ENCODE measurements at regions not wholly inside any gene's neighbourhood (a gene's known extent, or its start where the extent isn't known, plus 50 kb on each side); places are given as distances from the start of the nearest gene placed in this dataset.

- Mint-ChIP-seq H3K27ac (ENCODE audit: unreplicated experiment) (no peak overlapping the region), H3K4me1 (ENCODE audit: low read depth) (peaks cover 17% of the 10 kb centered on the region), H3K9me3 (ENCODE audit: low read depth) (no peaks in the 10 kb centered on the region), H3K4me3 (ENCODE audit: unreplicated experiment) (no peak overlapping the region), H3K36me3 (ENCODE audit: low read depth) (no peaks in the 10 kb centered on the region), H3K27me3 (ENCODE audit: low read depth) (peaks cover 4% of the 10 kb centered on the region)
- no peak for TF ChIP-seq CTCF (IDR thresholded peaks at IDR 0.05)
- DNase-seq (ENCODE audit: low spot score): no peak
Observed at GRCh38 chr13:24108615-24108965, 51.9 kb upstream of the SPATA13 start.

DNA sequence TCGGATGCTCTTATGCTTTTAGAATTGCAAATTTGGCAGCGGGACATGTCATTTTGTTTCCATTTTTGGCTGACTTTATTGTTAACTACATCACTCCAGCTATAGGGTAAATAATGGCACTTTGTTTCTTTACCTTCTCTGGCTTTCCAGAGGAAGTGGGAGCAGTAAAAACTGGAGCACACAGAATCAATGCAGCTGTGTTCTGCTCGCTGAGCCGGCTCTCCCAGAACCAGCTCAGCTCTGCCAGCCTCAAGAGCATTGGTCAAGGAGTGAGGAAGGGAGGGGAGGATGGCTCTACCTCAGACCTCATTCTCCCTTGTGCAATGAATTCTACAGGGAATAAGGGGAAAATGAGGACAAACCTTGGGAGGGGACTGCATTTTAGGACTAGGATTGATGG is 50.5 kb upstream of the SPATA13 start:
- H3K27ac Mint-ChIP-seq (ENCODE audit: unreplicated experiment): no peak overlapping the region
- peaks cover 17% of the 10 kb centered on the region for H3K4me1 Mint-ChIP-seq (ENCODE audit: low read depth)
- H3K4me3 Mint-ChIP-seq (ENCODE audit: unreplicated experiment): no peak overlapping the region

More for the DNA sequence above, 50.5 kb upstream of the SPATA13 start:
- no peaks in the 10 kb centered on the region for H3K9me3 Mint-ChIP-seq (ENCODE audit: low read depth)
- no peak for DNase-seq (ENCODE audit: low spot score)
- no peaks in the 10 kb centered on the region for H3K36me3 Mint-ChIP-seq (ENCODE audit: low read depth)
- TF ChIP-seq CTCF (IDR thresholded peaks at IDR 0.05): no peak
- H3K27me3 Mint-ChIP-seq (ENCODE audit: low read depth): no peaks in the 10 kb centered on the region

Data from chondrocyte (in vitro differentiated cells).